Femur (tissue), 1 donor: ENCODE measurements at regions not wholly inside any gene's neighbourhood (a gene's known extent, or its start where the extent isn't known, plus 50 kb on each side); places are given as distances from the start of the nearest gene placed in this dataset.
"Not testable (repeated sequence)": the region's sequence is repeated elsewhere in the genome, so short reads cannot be mapped to it uniquely, and the experiment has no call there.

Experiments
- DNase-seq: peaks from one replicate; pipeline ENCODE4 v3.0.0-alpha.2; 2017

DNA sequence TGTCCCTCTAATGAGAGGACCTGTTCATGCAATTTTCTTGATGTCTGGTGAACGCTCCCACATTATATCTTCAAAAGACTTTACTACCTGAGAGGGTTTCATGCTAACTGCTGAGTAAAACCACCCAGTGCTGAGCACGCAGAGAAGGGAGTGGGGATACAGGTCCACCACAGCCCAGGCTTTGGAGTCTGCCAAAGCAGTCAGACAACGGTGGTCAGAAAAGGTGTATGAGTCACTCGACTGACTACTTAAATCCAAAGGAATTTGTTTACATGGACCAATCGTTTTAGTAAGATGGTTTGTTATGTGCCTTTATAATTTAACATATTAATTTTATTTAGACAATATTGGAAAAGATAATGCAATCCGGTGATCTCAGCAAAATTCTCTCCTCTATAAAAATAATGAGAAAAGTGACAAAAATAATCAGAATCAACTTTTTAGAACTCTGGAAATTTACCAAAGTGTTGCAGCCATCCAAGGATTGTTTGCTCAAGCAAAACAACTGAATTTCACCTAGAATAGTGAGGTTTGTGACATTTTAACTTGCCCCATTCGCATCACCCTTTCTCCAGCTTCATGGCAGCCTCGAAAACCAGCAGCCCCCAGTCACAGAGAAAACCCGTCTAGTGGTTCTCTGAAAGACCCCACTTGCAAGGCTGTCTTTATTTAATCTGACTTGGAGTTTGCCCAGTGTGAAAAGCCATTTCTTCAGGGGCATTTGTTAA lies 52.1 kb upstream of the PLGLB2 start:
- DNase-seq = not testable (repeated sequence)
